KMS-11 (cell line): ENCODE measurements at regions not wholly inside any gene's neighbourhood (a gene's known extent, or its start where the extent isn't known, plus 50 kb on each side); places are given as distances from the start of the nearest gene placed in this dataset.

ENCODE experiments used
- H2AFZ ChIP-seq: fragments of 200-600 bp; sonication (generic); 2 replicates; pipeline ENCODE4 v1.6.1; 2016; ENCODE audit warnings: antibody characterized with exemption, mixed run types, low read depth
- H3K27ac ChIP-seq: fragments of 200-600 bp; sonication (generic); 2 replicates; pipeline ENCODE4 v1.6.1; 2016; ENCODE audit warnings: mild to moderate bottlenecking, mixed run types
- H3K27me3 ChIP-seq: fragments of 200-600 bp; sonication (generic); 2 replicates; pipeline ENCODE4 v1.6.1; 2017; ENCODE audit warnings: mild to moderate bottlenecking, low read depth, mixed run types, moderate library complexity; ENCODE audit not compliant: insufficient read depth
- H3K36me3 ChIP-seq: fragments of 200-600 bp; sonication (generic); 2 replicates; pipeline ENCODE4 v1.6.1; 2017; ENCODE audit warnings: mild to moderate bottlenecking, mixed run types; ENCODE audit not compliant: insufficient read depth
- H3K4me1 ChIP-seq: fragments of 200-600 bp; sonication (generic); 2 replicates; pipeline ENCODE4 v1.6.1; 2016; ENCODE audit warnings: mild to moderate bottlenecking, low read depth, mixed run types; ENCODE audit not compliant: poor library complexity, severe bottlenecking
- H3K4me2 ChIP-seq: fragments of 200-600 bp; sonication (generic); 2 replicates; pipeline ENCODE4 v1.7.0; 2016; ENCODE audit warnings: mild to moderate bottlenecking, mixed run types
- H3K4me3 ChIP-seq: fragments of 200-600 bp; sonication (generic); IDR thresholded peaks from 2 replicates; pipeline ENCODE4 v1.6.1; 2017; ENCODE audit warnings: low read depth, low read length, mixed read lengths; ENCODE audit not compliant: insufficient read depth
- H3K79me2 ChIP-seq: fragments of 200-600 bp; sonication (generic); 2 replicates; pipeline ENCODE4 v1.6.1; 2016; ENCODE audit warnings: low read depth, mixed run types; ENCODE audit not compliant: insufficient read depth
- H3K9ac ChIP-seq: fragments of 200-600 bp; sonication (generic); 2 replicates; pipeline ENCODE4 v1.6.1; 2016; ENCODE audit warnings: mild to moderate bottlenecking, mixed run types
- H4K20me1 ChIP-seq: fragments of 200-600 bp; sonication (generic); 2 replicates; pipeline ENCODE4 v1.6.1; 2016; ENCODE audit warnings: mild to moderate bottlenecking, mixed run types; ENCODE audit not compliant: insufficient read depth
- TF ChIP-seq, protein P1 (sequence below): fragments of 200-600 bp; sonication (generic); conservative IDR thresholded peaks from 2 replicates; pipeline ENCODE4 v1.6.1; 2017; ENCODE audit warnings: low read depth, mild to moderate bottlenecking, antibody characterized with exemption, low read length, moderate library complexity, mixed read lengths

DNA sequence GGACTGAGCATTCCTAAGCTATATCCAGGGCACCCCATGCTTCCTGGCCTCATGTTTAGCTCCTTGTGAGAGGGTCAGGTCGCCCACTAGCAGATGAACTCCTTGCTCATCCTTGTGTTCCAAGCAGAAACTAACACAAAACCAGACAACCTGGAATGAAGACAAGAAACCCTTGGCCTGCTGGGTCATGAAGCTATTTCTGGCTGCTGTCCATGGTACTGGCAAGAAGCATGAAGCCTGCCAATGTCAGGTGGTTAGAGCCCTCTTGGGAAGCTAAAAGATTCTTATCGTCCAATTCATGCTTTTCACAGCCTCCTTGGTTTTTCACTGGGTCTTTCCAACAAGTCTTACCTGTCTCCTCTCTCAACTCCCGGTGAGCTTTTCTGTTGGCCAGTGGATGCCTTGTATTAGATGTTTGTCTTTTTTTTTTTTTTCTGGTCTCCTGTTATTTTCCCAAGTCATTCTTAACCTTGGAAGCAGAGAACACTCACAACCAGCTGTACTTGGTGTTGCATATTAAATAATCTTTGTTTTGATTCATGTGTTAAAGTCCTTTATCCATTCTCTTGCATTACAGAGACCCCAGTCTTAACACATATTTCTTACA is 180.3 kb downstream of the ANKRD60 start:
- peaks cover 14% of the 10 kb centered on the region for H3K27me3 ChIP-seq
- no peaks in the 10 kb centered on the region for H3K79me2 ChIP-seq
- H3K4me3 ChIP-seq, result no peak overlapping the region
- H4K20me1 ChIP-seq, result no peaks in the 10 kb centered on the region
- H3K9ac ChIP-seq, result no peak overlapping the region
- H3K27ac ChIP-seq, result no peak overlapping the region
- H2AFZ ChIP-seq, result no peak overlapping the region
- TF ChIP-seq, protein P1, sequence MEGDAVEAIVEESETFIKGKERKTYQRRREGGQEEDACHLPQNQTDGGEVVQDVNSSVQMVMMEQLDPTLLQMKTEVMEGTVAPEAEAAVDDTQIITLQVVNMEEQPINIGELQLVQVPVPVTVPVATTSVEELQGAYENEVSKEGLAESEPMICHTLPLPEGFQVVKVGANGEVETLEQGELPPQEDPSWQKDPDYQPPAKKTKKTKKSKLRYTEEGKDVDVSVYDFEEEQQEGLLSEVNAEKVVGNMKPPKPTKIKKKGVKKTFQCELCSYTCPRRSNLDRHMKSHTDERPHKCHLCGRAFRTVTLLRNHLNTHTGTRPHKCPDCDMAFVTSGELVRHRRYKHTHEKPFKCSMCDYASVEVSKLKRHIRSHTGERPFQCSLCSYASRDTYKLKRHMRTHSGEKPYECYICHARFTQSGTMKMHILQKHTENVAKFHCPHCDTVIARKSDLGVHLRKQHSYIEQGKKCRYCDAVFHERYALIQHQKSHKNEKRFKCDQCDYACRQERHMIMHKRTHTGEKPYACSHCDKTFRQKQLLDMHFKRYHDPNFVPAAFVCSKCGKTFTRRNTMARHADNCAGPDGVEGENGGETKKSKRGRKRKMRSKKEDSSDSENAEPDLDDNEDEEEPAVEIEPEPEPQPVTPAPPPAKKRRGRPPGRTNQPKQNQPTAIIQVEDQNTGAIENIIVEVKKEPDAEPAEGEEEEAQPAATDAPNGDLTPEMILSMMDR, result no peak
- H3K4me2 ChIP-seq, result no peak overlapping the region
- no peaks in the 10 kb centered on the region for H3K4me1 ChIP-seq
- no peaks in the 10 kb centered on the region for H3K36me3 ChIP-seq

DNA sequence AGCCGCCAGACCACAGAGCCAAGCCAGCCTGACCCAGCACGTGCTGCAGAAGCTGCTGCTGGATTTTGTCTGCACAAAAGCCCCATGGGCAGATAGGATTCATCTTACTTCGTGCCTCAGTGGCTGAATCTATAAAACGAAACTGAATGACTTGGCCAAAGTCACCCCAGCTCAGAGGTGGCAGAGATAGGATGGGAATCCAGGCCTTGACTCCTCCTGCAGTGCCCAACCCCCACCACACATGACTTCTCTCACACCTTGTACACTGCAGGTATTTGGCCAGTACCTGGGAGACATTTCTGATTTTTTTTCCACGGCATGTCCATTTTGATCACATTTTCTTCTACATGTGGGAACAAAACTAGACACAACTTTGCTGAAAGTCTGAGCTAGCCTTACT is 182.1 kb downstream of the ANKRD60 start:
- no peaks in the 10 kb centered on the region for H3K4me1 ChIP-seq

DNA sequence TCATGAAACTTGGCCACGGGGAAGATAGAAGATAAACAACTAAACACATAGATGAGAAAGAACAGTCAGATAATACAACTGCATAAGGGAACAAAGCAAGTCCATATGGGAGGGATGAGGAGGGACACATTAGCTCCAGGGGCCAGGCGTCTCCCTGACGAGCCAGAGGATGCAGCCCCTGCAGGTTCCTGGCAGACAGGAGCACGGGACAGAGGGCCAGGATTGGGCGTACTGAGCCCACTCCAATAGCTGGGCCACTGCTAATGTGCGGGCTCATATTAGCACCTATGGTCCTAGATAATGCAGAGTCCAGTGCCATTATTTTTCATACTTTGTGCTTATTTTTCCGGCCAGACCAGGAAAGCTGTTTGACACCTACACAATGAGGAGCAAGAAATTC is 182.9 kb downstream of the ANKRD60 start:
- Histone ChIP-seq H3K4me2 (no peak overlapping the region), H3K27ac (no peak overlapping the region), H3K4me3 (no peak overlapping the region), H3K4me1 (no peaks in the 10 kb centered on the region), H3K79me2 (no peaks in the 10 kb centered on the region), H2AFZ (no peak overlapping the region), H3K36me3 (no peaks in the 10 kb centered on the region), H4K20me1 (no peaks in the 10 kb centered on the region), H3K27me3 (peaks cover 27% of the 10 kb centered on the region), H3K9ac (no peak overlapping the region)
- TF ChIP-seq, protein P1, result no peak

More for the DNA sequence above, 182.1 kb downstream of the ANKRD60 start:
- TF ChIP-seq, protein P1, result no peak
- H3K9ac ChIP-seq, result no peak overlapping the region
- H3K27ac ChIP-seq, result no peak overlapping the region
- no peaks in the 10 kb centered on the region for H4K20me1 ChIP-seq
- H3K27me3 ChIP-seq, result peaks cover 22% of the 10 kb centered on the region
- no peaks in the 10 kb centered on the region for H3K36me3 ChIP-seq
- no peak overlapping the region for H3K4me2 ChIP-seq
- H2AFZ ChIP-seq, result no peak overlapping the region
- H3K4me3 ChIP-seq, result no peak overlapping the region
- H3K79me2 ChIP-seq, result no peaks in the 10 kb centered on the region

DNA sequence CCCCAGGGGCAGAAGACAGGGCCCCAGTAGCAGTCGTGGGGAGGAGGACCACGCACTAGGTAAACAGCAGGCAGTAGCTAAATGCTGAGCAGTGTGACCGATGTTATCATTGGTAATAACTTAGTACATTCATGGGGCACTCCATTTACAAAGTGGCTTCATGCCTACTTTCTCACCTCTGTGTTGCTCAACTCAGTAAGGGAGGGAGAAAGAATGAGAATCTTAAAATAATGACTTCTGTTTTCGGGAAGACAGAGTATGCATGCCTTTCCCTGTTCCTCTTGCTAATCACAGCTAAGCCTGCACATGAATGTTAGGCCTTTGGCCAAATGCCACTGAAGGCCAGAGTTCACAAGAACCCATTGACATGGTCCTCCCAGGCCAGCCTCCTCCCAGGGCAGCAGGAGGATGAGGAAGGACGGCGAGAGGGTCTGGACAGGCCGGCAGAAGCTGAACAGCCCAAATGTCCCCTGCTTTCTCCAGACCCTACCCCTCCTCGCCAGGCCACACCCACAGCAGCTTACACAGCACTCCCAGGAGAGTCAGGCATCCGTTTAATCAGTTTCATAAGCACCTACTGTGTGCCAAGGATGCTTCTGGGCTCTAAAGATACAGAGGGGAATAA is 183.4 kb downstream of the ANKRD60 start:
- Histone ChIP-seq H3K36me3 (no peaks in the 10 kb centered on the region), H3K9ac (no peak overlapping the region), H3K4me1 (no peaks in the 10 kb centered on the region), H3K27me3 (peaks cover 32% of the 10 kb centered on the region), H3K79me2 (no peaks in the 10 kb centered on the region), H3K4me3 (no peak overlapping the region), H3K4me2 (no peak overlapping the region), H4K20me1 (no peaks in the 10 kb centered on the region), H3K27ac (no peak overlapping the region), H2AFZ (no peak overlapping the region)
- TF ChIP-seq, protein P1, result no peak
